ENCODE measurements at regions not wholly inside any gene's neighbourhood (a gene's known extent, or its start where the extent isn't known, plus 50 kb on each side); places are given as distances from the start of the nearest gene placed in this dataset.
"Not testable (repeated sequence)": the region's sequence is repeated elsewhere in the genome, so short reads cannot be mapped to it uniquely, and the experiment has no call there.

DNA sequence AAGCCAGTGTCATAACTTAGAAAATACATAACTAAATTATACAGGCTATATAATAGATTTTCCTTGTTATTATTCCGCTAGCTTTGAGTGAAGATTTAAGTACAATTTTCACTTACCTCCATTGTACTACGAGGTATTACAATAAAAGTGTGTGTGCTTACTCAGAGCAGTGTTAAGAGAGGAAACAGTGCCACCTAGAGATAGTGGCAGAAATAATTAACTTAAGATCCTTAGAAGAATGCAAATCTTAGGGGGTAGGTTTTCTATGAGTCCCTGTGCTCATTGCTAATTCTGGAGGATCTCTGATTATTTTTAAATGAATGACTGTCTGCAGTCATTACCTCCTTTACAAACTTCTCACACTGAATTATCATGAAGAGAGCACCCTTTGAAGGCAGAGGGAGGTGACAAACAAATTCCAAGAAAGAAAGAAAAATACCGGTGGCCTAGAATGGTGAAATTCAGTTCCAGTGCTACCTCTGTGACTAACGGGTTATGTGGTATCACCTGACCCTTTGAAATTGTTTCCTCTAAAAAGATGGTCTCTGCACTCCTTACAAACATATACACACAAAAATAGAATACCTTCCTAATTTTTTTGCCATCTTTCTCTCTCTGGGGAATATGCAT is 379.8 kb downstream of the TRIM36 start:
- H3K27me3 Mint-ChIP-seq, result peaks cover 4% of the 10 kb centered on the region
- no peaks in the 10 kb centered on the region for H3K9me3 Mint-ChIP-seq
- DNase-seq, result no peak
- H3K36me3 Mint-ChIP-seq, result no peaks in the 10 kb centered on the region
- H3K27ac Mint-ChIP-seq, result no peak overlapping the region
- peaks cover 5% of the 10 kb centered on the region for H3K4me1 Mint-ChIP-seq
- no peak overlapping the region for H3K4me3 Mint-ChIP-seq

- H3K27ac Mint-ChIP-seq, result no peak overlapping the region
- H3K36me3 Mint-ChIP-seq, result no peaks in the 10 kb centered on the region
- no peak overlapping the region for H3K4me3 Mint-ChIP-seq
- no peaks in the 10 kb centered on the region for H3K27me3 Mint-ChIP-seq
- no peak for DNase-seq
- H3K4me1 Mint-ChIP-seq, result no peaks in the 10 kb centered on the region
- H3K9me3 Mint-ChIP-seq, result no peaks in the 10 kb centered on the region
Measured at GRCh38 chr5:114782869-114783268, 386.8 kb downstream of the TRIM36 start.

- H3K4me3 Mint-ChIP-seq, result no peak overlapping the region
- no peaks in the 10 kb centered on the region for H3K27me3 Mint-ChIP-seq
- no peak overlapping the region for H3K27ac Mint-ChIP-seq
- H3K9me3 Mint-ChIP-seq, result no peaks in the 10 kb centered on the region
- DNase-seq, result no peak
- H3K4me1 Mint-ChIP-seq, result no peaks in the 10 kb centered on the region
- H3K36me3 Mint-ChIP-seq, result no peaks in the 10 kb centered on the region
Measured at GRCh38 chr5:114782177-114782576, 387.5 kb downstream of the TRIM36 start.

GRCh38 chr5:114780290-114780689 is 389.4 kb downstream of the TRIM36 start:
- no peak for DNase-seq
- H3K27ac Mint-ChIP-seq, result no peak overlapping the region
- no peaks in the 10 kb centered on the region for H3K36me3 Mint-ChIP-seq
- no peaks in the 10 kb centered on the region for H3K4me1 Mint-ChIP-seq
- no peaks in the 10 kb centered on the region for H3K27me3 Mint-ChIP-seq
- no peaks in the 10 kb centered on the region for H3K9me3 Mint-ChIP-seq
- H3K4me3 Mint-ChIP-seq, result no peak overlapping the region

GRCh38 chr5:114744406-114744805 is 382.5 kb downstream of the KCNN2 start:
- Mint-ChIP-seq H3K9me3 (no peaks in the 10 kb centered on the region), H3K36me3 (no peaks in the 10 kb centered on the region), H3K27ac (no peak overlapping the region), H3K4me1 (no peaks in the 10 kb centered on the region), H3K4me3 (no peak overlapping the region), H3K27me3 (no peaks in the 10 kb centered on the region)
- DNase-seq, result no peak

- no peaks in the 10 kb centered on the region for H3K4me1 Mint-ChIP-seq
- H3K27ac Mint-ChIP-seq, result no peak overlapping the region
- H3K27me3 Mint-ChIP-seq, result no peaks in the 10 kb centered on the region
- no peaks in the 10 kb centered on the region for H3K36me3 Mint-ChIP-seq
- no peak overlapping the region for H3K4me3 Mint-ChIP-seq
- no peaks in the 10 kb centered on the region for H3K9me3 Mint-ChIP-seq
- DNase-seq, result no peak
Measured at GRCh38 chr5:114734238-114734637, 372.4 kb downstream of the KCNN2 start.

GRCh38 chr5:114729986-114730385 is 368.1 kb downstream of the KCNN2 start:
- H3K9me3 Mint-ChIP-seq, result no peaks in the 10 kb centered on the region
- H3K27me3 Mint-ChIP-seq, result no peaks in the 10 kb centered on the region
- no peaks in the 10 kb centered on the region for H3K4me1 Mint-ChIP-seq
- no peak overlapping the region for H3K4me3 Mint-ChIP-seq
- no peaks in the 10 kb centered on the region for H3K36me3 Mint-ChIP-seq
- no peak overlapping the region for H3K27ac Mint-ChIP-seq
- DNase-seq, result no peak

DNA sequence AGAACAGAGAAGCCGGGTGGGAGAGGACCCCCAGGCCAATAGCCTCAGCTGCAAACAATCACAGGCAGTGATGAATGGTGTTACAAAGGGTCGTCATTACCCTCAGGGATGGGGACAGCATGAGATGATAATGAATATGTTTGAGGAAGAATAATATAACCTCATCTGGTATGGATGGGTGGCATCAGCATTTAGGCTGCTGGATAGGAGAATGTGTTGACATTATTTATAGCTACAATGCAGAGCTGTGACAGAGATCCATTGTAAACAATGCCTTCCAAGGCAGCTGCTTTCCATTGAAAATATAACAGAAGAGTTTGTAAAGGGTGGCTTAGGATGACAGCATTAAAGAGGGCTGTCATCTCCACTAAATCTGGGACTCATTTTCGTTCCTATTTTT is 365.5 kb downstream of the KCNN2 start:
- Mint-ChIP-seq H3K36me3 (no peaks in the 10 kb centered on the region), H3K27me3 (no peaks in the 10 kb centered on the region), H3K9me3 (no peaks in the 10 kb centered on the region), H3K4me1 (no peaks in the 10 kb centered on the region), H3K4me3 (no peak overlapping the region), H3K27ac (no peak overlapping the region)
- DNase-seq, result no peak

DNA sequence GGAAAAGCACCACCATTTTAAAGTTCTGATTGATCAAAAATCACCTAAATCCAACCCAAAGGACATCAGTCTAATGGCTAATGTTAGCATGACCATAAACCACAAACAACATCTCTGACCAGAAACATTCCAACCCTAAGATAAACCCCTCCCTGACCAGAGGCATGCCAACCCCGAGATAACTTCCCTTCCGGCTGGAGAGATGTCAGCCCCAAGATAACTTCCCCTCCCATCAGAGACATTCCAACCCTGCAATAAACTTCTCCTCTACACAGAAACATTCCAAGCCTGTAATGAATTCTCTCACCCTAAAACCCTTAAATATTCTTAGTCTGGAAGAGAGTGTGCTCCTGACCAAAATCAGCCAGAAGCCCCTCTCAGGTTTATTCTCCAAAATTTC is 364.3 kb downstream of the KCNN2 start:
- H3K36me3 Mint-ChIP-seq, result no peaks in the 10 kb centered on the region

GRCh38 chr5:114719268-114719667 is 357.4 kb downstream of the KCNN2 start:
- no peaks in the 10 kb centered on the region for H3K4me1 Mint-ChIP-seq
- peaks cover 8% of the 10 kb centered on the region for H3K9me3 Mint-ChIP-seq
- H3K36me3 Mint-ChIP-seq, result no peaks in the 10 kb centered on the region
- no peak overlapping the region for H3K27ac Mint-ChIP-seq
- no peaks in the 10 kb centered on the region for H3K27me3 Mint-ChIP-seq
- DNase-seq, result no peak
- no peak overlapping the region for H3K4me3 Mint-ChIP-seq

More for the DNA sequence above, 364.3 kb downstream of the KCNN2 start:
- Mint-ChIP-seq H3K4me3 (no peak overlapping the region), H3K4me1 (no peaks in the 10 kb centered on the region), H3K27ac (no peak overlapping the region), H3K27me3 (no peaks in the 10 kb centered on the region), H3K9me3 (no peaks in the 10 kb centered on the region)
- no peak for DNase-seq

- Mint-ChIP-seq H3K27ac (no peak overlapping the region), H3K27me3 (no peaks in the 10 kb centered on the region), H3K9me3 (peaks cover 8% of the 10 kb centered on the region), H3K4me3 (no peak overlapping the region), H3K4me1 (no peaks in the 10 kb centered on the region), H3K36me3 (no peaks in the 10 kb centered on the region)
- no peak for DNase-seq
Measured at GRCh38 chr5:114716955-114717354, 355.1 kb downstream of the KCNN2 start.

DNA sequence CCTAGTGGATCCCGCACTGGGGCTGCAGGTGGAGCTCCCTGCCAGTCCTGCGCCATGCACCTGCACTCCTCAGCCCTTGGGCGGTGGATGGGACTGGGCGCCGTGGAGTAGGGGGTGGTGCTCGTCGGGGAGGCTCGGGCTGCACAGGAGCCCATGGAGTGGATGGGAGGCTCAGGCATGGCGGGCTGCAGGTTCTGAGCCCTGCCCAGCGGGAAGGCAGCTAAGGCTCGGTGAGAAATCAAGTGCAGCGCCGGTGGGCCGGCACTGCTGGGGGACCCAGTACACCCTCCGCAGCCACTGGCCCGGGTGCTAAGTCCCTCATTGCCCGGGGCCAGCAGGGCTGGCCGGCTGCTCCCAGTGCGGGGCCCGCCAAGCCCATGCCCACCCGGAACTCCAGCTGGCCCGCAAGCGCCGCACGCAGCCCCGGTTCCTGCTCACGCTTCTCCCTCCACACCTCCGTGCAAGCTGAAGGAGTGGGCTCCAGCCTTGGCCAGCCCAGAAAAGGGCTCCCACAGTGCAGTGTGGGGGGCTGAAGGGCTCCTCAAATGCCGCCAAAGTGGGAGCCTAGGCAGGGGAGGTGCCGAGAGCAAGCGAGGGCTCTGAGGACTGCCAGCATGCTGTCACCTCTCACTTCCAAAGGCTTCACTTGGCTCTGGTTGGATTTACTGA is 342.5 kb downstream of the KCNN2 start:
- H3K4me3 Mint-ChIP-seq, H3K27me3 Mint-ChIP-seq, H3K4me1 Mint-ChIP-seq, H3K9me3 Mint-ChIP-seq, H3K27ac Mint-ChIP-seq, H3K36me3 Mint-ChIP-seq, DNase-seq: not testable (repeated sequence)

GRCh38 chr5:114702731-114703130 is 340.9 kb downstream of the KCNN2 start:
- no peak for DNase-seq
- H3K27ac Mint-ChIP-seq, result no peak overlapping the region
- no peaks in the 10 kb centered on the region for H3K4me1 Mint-ChIP-seq
- no peak overlapping the region for H3K4me3 Mint-ChIP-seq
- peaks cover 3% of the 10 kb centered on the region for H3K9me3 Mint-ChIP-seq
- H3K27me3 Mint-ChIP-seq, result no peaks in the 10 kb centered on the region
- no peaks in the 10 kb centered on the region for H3K36me3 Mint-ChIP-seq

DNA sequence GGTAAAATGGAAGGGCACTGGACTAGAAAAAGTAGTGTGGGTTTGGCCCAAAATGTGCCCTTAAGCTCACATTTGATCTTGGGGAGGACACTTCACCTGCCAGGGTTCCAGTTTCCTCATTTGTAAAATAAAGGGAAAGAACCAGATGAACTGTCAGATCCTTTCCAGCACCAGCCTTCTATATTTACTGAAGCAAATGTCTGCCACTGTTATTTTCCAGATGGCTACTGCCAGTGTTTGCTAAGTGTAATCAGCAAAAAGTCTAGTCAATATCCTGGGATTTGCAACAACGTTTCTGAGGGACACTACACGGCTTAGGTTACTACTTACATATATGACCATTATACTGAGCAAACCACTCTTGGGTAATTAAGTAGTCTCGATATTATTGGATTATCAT is 340.3 kb downstream of the KCNN2 start:
- H3K36me3 Mint-ChIP-seq, result no peaks in the 10 kb centered on the region

DNA sequence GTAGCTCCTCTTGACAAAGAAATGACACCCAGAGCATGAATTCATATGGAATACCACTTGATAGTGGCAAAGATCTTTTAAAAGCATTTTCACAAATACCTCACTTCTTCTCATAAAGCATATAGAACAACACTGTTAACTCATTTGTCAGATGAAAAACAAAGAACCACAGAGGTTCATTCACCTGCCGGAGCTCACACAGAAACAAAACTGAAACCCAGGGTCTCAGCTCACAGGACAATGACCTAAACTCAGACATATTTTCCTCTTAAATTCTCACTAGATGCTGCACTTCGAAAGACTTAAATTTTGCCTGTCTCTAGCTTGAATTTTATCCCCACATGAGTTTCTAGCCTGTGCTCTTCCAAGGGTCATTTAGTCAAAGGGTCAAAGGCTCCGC is 339.0 kb downstream of the KCNN2 start:
- H3K36me3 Mint-ChIP-seq, result no peaks in the 10 kb centered on the region
- peaks cover 5% of the 10 kb centered on the region for H3K9me3 Mint-ChIP-seq
- DNase-seq, result no peak
- H3K27me3 Mint-ChIP-seq, result no peaks in the 10 kb centered on the region
- no peak overlapping the region for H3K27ac Mint-ChIP-seq
- no peaks in the 10 kb centered on the region for H3K4me1 Mint-ChIP-seq
- no peak overlapping the region for H3K4me3 Mint-ChIP-seq

More for the DNA sequence above, 340.3 kb downstream of the KCNN2 start:
- no peaks in the 10 kb centered on the region for H3K4me1 Mint-ChIP-seq
- no peak for DNase-seq
- H3K4me3 Mint-ChIP-seq, result no peak overlapping the region
- H3K27ac Mint-ChIP-seq, result no peak overlapping the region
- H3K9me3 Mint-ChIP-seq, result peaks cover 3% of the 10 kb centered on the region
- H3K27me3 Mint-ChIP-seq, result no peaks in the 10 kb centered on the region

GRCh38 chr5:114695292-114695904 is 333.5 kb downstream of the KCNN2 start:
- H3K9me3 Mint-ChIP-seq, result peaks cover 5% of the 10 kb centered on the region
- no peaks in the 10 kb centered on the region for H3K27me3 Mint-ChIP-seq
- no peak overlapping the region for H3K4me3 Mint-ChIP-seq
- H3K4me1 Mint-ChIP-seq, result no peaks in the 10 kb centered on the region
- no peak for DNase-seq
- no peaks in the 10 kb centered on the region for H3K36me3 Mint-ChIP-seq
- H3K27ac Mint-ChIP-seq, result no peak overlapping the region
